Inflammatory macrophage (primary cell): ENCODE measurements at regions not wholly inside any gene's neighbourhood (a gene's known extent, or its start where the extent isn't known, plus 50 kb on each side); places are given as distances from the start of the nearest gene placed in this dataset.

Experiments used
- DNase-seq, 2 donors: peaks; one replicate each; pipeline ENCODE4 v3.0.0-alpha.2; 2020 to 2022

GRCh38 chr6:16974704-16975359 lies 127.0 kb upstream of the STMND1 start:
- DNase-seq = no peak

DNA sequence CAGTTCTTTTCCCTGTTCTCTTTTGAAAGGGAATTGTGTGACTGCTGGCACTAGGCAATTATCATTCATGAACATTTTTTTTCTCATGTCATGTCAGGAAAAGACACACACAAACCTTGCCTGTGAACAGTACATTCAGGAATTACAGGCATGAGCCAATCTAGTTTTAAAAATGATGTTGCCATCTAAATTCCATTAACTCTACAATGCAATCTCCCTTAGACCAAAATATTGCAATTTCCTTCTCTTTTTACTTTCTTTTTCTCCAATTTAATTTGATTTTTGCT lies 127.5 kb upstream of the STMND1 start:
- no peak for DNase-seq

GRCh38 chr6:16973545-16974386 lies 128.1 kb upstream of the STMND1 start:
- peak; percentile 55 to 56 for DNase-seq

- DNase-seq = peak; percentile 20 to 30
Observed at GRCh38 chr6:16973051-16973450, 128.8 kb upstream of the STMND1 start.

- DNase-seq = no peak
Observed at GRCh38 chr6:16972535-16972934, 129.3 kb upstream of the STMND1 start.

DNA sequence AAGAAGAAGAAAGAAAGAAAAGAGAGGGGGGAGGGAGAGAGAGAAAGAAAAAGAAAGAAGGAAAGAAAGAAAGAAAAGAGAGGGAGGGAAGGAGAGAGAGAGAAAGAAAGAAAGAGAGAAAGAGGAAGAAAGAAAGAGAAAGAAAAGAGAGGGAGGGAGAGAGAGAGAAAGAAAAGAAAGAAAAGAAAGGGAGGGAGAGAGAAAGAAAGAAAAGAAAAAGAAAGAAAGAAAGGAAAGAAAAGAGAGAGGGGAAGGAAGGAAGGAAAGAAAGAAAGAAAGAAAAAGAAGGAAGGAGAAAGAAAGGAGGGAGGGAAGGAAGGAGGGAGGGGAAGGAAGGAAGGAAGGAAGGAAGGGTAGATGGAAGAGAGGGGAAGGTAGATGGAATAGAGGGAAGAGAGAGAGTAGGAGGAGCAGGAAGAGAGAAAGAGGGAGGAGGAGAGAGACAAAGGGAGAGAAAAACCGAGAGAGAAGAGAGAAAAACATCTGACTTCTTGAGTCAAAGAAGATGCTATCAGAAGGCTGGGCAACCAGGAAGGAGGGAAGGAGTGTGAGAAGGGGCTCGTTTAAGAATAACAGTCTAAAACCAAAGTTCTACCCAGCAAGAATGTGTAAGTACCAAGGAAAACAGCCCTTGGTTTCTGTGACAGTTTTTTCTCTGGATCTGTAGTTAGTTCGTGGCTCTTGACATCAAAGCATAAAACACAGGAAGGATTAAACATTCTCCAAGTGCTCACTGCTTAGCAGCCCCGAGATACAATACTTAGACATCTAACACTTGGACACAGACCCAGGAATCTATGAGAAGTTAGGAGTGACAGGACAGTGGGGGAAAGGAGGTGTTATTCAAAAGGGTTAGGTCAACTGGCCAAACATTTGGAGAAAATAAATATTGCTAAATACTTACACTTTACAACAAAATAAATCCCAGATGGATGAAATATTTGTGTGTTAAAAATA lies 131.9 kb upstream of the STMND1 start:
- DNase-seq = no peak

DNA sequence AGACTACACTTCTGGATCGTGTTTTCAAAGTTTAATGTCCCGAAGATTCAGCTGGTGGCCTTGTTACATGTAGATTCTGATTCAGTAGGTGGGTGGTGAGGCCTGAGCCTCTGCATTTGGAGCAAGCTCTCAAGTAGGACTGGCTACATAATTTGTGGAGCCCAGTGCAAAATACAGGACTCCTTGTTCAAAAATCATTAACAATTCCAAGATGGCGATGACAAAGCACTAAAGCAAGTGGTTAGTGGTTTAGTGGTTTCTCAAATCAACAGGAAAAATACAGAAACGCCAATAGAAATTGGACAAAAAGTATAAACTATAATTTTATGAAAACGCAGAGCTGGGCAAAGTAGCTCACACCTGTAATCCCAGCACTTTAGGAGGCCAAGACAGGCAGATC lies 133.7 kb upstream of the STMND1 start:
- DNase-seq = no peak

DNA sequence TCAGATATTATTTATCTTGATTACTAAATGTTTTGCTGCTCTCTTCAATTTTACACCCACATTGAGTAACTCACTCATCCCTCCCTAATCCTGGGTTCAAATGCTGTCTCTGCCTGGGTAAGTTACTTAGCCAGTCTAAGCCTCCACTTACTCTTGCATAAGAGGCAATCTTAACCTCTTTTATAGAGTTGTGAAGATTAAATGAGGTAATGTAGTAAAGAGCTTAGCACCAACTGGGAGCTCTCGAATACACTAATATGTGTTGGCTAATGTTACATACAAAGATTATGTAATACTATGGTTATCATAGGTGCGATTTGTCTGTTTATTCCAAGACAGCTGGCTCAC lies 134.4 kb upstream of the STMND1 start:
- DNase-seq = no peak

DNA sequence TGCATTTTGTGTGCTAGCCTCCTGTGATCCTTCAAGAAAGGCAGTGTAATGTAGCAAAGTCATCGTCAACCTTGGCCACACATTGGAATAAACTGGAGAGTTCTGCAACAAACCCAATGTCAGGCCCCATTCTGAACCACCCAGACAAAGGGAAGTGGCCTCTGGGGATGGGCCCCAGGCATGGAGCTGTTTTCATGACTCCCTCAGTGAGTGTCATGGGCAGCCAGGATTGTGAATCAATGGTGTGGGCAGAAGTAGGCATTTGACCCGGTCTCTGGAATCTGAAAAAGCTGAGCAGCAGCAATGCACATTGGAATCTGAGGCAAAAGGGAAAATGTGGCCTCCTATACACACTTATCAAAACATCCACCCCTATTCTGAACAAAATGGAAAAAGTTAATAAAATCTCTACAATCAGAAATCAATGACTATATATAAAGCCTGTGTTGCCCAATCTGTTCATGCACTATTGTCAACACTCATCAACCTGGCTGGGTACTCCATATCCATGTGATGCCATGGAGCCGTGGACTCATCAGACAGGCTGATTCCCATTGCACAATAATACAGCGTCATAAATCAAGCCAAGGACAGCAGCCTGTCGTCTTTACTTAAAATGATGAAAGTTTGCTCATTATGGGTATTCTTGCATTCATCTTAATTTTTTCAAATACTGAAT lies 134.9 kb upstream of the STMND1 start:
- DNase-seq = no peak

DNA sequence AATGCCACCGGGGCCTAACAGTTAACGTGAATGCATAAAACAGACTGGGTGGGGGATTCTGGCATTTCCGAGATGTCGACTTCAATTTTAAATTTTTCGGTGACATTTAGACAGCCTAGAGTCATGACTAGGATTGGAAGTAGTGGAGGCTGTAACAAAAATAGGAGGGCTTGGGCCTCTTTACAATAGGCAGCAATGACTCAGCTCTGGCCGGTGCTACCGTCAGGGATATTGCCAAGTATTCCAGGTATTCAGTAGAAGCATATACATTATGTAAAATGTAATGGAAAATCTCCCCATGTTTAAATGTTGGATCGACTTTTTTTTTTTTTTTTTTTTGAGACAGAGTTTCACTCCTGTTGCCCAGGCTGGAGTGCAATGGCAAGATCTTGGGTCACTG lies 136.2 kb upstream of the STMND1 start:
- no peak for DNase-seq

DNA sequence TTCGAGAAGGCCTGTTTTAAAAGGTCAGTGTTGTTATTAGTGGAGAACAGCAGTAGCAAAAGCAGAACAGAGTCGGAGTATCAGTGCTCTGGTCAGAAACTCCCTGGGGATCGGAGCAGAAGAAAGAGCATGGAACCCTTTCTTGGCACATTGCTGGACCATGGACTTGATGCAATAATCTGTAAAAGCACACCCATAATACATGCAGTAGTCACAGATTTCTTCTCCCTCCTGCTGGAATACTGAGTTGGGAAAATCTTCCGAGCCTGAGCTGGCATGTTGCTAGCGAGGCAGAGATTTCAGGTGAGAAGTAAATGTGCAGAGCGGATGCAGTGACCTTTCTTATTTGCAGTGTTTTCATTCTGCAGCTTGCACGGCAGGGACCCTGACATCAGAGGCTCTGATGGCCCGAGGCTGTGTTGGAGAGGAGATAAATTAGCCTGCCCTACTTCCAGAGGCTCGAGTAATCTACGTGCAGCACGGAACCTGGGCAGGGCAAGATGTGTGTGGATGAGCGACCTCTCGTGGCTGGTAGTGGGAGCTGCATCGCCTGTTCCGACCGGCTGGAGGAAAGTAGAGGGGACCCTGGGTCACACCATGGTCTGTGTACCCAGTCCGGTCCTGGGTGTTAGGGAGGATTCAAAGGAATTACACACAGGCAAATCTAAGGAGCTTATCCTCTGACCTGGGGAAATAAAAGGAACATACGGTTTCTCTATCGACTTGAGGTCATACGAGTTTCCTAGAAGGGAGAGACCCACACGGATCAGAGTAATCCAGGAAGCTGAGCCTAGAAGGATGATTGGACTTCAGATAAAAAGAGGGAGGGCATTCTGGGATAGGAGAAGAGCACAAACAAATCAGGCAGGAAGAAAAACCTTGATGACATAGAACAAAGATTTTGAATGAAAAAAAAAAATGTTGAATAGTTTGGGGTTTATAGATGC lies 137.0 kb upstream of the STMND1 start:
- DNase-seq = peak; percentile 63 to 72

- no peak for DNase-seq
Observed at GRCh38 chr6:16961577-16961976, 140.3 kb upstream of the STMND1 start.

- DNase-seq = no peak
Observed at GRCh38 chr6:16959789-16960188, 142.1 kb upstream of the STMND1 start.

DNA sequence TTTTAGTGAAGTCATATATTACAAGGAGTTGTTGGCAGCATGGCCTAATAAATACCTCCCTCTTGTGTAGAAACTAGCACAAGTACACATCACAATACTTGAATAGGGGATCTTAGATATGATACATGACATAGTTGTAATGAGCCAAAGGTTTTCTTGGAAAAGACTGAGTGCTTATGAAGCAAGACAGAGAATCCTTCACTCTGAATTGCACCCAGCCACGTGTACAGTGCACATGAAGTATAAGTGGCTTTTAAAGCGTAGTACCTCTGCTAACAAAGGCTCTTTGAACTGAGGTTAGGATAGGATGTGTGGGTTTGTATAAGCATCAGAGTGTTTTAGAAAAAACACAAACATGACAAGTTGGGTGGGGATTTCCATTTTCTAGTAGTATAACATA lies 145.5 kb upstream of the STMND1 start:
- no peak for DNase-seq

DNA sequence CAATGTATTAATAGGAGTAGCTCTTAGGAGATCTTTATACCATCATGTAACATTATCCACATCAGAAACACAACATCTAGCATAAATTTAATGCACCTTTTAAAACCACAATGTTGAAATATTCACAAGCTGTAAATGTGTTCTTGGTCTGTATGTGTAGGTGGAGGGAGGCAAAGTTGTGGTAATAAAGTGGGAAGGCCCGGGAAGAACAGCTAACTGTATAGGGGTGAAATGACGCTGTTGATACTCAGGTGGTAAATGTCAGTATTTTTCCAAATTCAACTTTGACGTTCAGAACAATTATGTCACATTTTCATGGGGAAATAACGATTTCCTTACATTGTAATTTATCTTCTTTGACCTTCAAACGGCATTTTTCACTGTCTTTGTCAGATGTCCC lies 146.0 kb upstream of the STMND1 start:
- no peak for DNase-seq

GRCh38 chr6:16953905-16954304 lies 147.9 kb upstream of the STMND1 start:
- no peak for DNase-seq

DNA sequence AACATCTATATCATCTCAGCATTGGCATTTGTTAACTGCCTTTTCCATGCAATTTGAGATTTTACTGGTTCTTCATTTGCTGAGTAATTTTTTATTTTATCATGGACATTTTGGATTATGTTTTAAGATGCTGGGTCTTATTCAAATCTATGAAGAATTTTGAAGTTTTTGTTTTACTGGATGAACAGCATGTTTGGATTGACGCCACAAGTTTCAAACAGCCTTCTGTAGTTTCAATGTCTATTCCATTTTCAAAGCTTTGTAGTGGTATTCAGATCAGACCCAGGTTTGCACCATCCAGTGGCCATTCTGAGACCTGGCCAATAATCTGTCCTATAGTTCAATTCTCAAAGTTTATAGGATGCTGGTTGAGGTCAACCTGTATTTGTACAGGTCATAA lies 148.4 kb upstream of the STMND1 start:
- no peak for DNase-seq

DNA sequence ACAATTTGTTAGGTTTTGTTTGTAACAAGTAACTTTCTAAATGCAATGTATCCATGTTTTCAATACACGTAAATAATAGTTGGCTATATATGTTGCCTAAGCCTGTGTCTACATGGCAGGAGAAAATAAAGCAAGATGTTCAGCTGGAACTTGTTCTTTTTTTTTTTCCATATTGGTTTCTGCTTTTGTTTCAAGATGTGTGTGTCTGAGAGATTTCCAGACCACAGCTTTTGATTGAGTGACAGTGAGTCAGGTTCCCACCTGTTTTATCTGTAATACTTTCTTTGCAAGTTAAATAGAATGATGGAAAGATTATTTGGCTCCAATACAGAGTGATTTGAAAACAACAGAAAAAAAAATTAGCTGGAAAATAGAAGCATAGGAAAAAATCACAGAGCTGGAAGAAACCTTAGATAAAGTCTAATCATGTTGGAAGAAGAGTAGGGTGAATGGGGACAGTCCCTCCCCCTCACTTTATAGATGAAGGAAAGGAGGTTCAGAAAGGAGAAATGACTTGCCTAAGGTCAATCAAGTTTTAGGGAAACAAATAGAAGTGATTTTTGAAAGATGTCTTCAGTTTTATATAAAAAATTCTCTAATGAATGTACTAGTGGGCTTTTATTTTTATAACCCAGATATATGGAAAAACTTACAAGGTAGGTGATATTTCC lies 150.9 kb upstream of the STMND1 start:
- no peak for DNase-seq

- no peak for DNase-seq
Observed at GRCh38 chr6:16950302-16950701, 151.5 kb upstream of the STMND1 start.

DNA sequence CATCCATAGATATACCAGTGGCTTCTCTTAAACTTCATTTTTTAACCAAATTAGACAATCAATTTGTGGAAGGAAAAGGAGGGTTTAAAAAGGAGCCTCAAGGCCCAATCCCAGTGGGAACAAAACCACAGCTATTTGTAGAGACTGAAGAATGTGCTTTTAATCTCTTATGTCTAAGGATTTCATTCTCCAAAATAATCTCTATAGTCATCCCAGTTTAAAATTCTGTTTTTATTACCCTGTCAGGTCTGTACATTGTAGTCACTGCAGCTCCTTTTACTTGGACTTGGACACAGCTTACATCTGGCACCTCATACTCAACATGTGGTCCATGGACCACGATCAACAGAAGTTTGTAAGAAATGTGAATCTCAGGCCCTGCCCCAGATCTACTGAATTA lies 152.1 kb upstream of the STMND1 start:
- DNase-seq = no peak

DNA sequence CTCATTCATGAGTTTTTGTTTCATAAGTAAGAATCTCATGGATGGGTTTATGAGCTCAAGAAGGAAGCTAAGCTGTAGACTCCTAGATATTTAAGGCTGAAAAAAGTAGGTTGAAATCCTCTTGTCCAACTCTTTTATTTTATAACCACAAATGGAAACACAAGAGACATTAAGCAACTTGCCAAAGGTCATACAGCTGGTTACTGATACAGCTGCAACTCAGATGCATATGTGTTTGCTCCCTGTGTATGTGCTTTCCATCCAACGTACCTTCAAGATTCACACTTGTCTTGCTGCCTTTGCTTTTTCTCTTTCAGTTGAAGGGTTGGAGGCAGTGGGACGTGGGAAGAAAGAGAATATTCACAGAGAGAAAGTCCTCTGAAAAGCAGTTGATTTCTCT lies 153.5 kb upstream of the STMND1 start:
- no peak for DNase-seq
